Ammon's horn (tissue), 1 donor: ENCODE measurements at regions not wholly inside any gene's neighbourhood (a gene's known extent, or its start where the extent isn't known, plus 50 kb on each side); places are given as distances from the start of the nearest gene placed in this dataset.
"Not testable (repeated sequence)": the region's sequence is repeated elsewhere in the genome, so short reads cannot be mapped to it uniquely, and the experiment has no call there.

ENCODE experiments used
- DNase-seq: peaks from one replicate; pipeline ENCODE4 v3.0.0-alpha.2; 2016; ENCODE audit warnings: low spot score

DNA sequence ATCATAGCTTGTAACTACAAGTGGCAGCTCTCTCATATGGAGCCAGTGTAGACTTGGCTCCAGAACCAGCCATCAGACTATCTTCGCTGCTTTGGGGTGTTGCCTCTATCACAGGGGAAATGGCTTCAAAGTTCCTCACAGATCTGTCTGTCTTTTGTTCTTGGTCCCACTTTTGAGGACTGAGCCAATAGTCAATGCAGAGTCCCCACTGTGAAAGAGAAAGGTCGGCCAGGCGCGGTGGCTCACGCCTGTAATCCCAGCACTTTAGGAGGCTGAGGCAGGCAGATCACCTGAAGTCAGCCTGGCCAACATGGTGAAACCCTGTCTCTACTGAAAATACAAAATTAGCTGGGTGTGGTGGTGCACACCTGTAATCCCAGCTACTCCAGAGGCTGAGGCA, 86.9 kb upstream of the FZD7 start:
- not testable (repeated sequence) for DNase-seq

DNA sequence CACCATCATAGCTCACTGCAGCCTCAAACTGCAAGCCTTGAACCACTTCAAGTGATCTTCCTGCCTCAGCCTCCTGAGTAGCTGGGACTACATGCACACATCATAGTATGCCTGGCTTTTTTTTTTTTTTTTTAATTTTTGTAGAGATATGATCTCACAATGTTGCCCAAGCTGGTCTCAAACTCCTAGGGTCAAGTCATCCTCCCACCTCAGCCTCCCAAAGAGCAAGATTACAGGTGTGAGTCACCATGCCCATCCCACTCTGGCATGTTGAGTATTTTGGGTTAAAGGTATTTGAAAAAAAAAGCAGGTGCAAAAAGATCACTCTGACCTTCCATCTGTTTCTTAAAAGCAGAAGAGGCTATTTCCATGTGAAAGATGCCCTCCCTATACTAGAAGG, 86.4 kb upstream of the FZD7 start:
- DNase-seq, result no peak

DNA sequence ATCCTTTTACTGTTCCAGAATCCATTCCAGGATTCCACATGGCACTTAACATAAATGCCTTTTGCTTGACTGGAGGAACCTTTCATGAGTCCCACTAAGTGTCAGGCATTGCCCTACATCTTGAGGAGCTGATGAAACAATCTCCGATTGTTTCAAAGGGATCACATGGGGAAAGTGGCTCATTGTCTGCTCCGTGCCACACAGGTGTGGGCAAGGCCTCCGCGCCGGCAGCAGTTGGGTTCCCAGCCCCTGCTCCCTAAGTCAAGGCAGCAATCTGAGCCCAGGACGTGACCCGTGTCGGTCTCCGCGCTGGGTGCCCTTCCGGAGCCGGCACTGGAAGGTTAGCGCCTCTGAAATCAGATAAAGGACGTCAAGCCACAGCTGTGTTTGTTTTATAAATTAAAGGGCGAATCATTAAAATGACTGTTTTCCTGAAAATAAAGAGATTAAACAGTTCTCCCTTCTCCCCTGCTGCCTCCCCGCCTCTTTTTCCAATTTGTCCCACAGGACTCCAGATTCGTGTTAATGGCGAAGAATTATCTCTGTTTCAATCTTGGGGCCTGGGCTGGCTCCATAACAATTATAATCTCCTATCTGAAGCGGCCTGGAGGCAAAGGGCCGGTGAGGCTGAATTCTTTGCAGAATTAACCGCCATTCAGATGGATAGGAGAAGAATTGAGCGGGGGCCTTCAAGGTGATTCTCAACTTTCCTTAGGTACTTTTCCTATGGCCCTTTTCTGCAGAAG, 84.3 kb upstream of the FZD7 start:
- DNase-seq, result no peak

DNA sequence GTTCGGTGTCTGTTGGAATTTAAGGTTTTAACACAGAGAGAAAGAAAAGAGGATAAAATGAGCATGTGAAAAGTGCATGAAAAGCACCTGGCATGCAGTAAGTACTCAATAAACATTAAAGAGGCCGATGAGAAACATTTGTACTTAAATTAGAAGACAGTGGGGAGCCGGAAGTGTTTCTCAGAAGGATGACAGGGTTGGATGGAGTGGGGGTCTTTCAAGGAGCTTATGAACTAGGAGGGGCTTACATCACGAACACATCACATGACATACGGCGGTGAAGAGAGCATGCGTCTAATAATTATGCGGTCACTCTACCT, 83.8 kb upstream of the FZD7 start:
- DNase-seq, result no peak

GRCh38 chr2:201950606-201951005, 83.0 kb upstream of the FZD7 start:
- DNase-seq, result no peak

DNA sequence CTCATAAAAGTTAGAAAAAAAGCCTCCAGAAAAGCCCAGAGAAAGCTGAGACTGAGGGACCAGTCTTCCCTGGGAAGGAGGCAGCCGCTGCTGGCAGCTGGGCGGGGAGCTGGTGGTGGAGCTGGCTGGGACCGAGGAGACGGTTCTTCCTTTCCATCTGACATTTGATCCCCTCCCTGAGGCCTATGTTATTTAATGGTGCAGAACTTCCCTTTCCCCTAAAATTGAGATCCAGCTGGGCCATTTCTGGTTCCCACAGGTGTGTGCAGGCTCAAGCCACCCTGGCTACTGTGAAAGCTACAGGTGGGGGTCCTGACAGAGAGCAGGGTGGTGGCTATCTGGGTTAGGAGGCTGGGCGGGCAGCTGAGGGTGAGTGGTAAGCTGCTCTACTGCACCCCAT, 81.5 kb upstream of the FZD7 start:
- no peak for DNase-seq

DNA sequence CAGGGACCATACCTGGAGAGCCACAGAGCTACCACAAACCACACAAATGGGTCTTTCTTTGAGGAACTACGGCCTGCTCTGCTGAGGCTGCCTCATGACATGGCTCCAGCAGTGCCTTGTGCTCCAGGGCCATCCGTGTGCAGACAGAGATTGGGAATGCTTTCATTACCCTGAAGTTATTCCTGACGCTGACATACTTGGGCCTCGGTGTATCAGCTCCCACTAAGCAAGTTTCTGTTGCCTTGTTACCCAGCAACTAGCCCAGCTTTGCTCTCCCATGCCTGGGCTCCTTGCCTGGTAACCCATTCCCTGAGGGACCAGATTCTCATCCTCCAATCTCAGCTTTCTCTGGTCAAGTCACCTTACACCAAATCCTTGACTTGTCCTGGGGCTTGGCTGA, 80.3 kb upstream of the FZD7 start:
- DNase-seq, result no peak

DNA sequence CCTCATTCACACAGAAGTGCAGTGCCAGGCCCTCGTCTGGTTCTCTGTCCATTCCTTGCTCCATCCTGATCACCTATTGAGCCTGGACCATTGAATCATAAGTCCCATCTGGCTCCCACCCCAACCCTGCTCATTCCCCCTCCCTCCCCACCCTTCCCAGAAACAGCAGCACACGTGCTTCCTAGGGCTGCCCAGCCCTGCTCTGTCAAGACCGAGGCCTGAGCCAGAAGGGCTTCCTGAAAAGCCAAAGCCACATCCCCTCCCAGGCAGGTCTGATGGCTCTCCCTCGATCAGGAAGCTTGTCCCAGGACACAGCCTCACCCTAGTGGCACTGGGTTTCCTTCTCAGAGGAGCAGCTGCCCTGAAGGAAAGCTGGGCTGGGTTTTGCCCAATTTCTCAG, 79.8 kb upstream of the FZD7 start:
- no peak for DNase-seq

DNA sequence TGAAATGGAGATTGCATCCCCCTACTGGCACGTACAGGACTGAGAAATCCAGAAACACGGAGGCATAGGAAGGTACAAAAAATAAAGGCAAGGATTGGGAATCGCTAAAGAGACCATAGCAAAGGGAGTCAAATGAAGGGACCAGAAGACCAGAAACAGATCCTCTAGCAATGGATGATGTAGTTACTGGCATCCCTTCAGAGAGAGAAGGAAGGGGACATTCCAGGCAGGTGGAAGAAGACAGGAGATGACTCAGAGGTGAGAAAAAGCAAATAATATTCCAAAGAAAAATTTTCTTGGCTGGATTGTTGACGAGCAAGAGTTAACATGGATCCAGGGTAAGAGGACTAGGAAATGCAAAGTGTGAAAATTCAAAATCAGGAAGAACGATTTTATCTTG, 78.4 kb upstream of the FZD7 start:
- DNase-seq, result no peak

DNA sequence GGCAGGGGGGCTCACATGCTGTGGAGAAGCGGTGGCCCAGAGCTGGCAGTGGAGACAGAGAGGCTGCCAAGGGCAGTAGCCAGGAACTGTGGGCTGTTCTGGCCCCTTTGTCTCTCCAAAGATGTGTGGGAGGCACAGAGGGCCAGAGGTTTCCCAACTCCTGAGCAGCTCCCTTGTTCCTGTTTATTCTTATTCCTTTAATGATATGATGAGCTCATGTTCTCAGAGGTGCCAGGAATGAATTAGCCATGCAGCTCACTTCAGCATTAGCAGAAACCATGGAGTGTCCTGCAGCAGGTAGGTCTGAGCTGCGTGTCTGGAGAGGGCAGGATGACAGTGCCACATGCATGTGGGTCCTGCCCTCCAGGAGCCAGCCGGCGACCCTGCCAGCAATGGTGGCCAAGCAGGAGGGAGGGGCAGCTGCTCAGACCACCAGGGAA, 77.9 kb upstream of the FZD7 start:
- peak; percentile 38 for DNase-seq

- no peak for DNase-seq
Observed at GRCh38 chr2:201956361-201956760, 77.3 kb upstream of the FZD7 start.

DNA sequence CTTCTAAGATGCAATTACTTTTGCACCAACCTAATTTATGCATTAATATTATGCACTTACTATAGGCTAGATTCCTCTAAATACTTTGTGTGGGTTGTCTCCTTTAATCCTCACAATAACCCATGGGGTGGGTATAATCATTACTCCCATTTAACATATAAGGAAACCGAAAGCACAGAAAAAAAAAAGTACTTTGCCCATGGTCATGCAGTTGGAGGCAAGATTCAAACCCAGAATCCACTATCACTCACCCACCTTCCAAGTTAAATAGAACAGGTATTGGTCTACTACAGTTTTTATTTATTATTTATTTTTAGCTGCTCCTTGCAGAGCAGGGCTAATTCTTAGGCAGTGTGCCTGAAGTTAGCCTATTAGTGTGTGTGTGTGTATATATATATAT, 76.6 kb upstream of the FZD7 start:
- no peak for DNase-seq

GRCh38 chr2:201959198-201959597, 74.5 kb upstream of the FZD7 start:
- no peak for DNase-seq

GRCh38 chr2:201959626-201960025, 74.0 kb upstream of the FZD7 start:
- no peak for DNase-seq

DNA sequence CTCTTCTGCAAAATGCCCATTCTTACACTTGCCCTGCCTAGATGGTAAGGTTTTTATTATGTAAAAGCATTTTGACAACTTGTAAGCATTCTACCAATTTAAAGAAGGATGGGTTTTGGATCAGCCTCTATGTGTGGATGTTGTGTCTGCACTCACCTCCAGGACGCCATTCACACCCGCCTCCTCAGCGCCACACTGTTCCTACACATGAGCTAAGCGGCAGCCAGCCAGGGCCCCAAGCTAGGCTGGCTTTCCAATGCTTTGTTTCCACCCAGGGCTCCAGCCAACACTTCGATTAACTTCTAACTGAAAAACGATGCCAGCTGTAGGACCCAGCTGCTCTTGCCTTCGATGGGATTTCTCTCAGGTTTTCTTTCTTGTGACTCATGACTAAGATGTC, 73.3 kb upstream of the FZD7 start:
- no peak for DNase-seq

DNA sequence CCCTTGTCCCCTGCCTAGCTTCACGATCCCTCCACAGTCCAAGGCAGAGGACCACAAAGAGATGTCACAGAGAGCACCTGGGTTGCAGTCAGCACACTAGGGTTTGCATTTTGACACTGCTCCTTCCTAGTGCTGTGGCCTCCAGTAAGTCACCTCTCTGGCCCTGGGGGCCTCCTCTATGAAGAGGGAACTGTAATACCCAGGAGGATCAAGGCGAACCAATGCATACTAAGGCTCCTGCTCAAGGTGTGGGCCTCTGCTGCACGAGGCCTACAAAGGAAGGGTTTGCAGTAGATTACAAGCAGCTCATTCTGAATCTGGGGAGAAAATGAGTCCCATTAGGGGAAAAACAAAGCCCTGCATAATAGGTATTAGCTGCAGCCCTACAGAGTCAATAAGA, 72.3 kb upstream of the FZD7 start:
- no peak for DNase-seq

DNA sequence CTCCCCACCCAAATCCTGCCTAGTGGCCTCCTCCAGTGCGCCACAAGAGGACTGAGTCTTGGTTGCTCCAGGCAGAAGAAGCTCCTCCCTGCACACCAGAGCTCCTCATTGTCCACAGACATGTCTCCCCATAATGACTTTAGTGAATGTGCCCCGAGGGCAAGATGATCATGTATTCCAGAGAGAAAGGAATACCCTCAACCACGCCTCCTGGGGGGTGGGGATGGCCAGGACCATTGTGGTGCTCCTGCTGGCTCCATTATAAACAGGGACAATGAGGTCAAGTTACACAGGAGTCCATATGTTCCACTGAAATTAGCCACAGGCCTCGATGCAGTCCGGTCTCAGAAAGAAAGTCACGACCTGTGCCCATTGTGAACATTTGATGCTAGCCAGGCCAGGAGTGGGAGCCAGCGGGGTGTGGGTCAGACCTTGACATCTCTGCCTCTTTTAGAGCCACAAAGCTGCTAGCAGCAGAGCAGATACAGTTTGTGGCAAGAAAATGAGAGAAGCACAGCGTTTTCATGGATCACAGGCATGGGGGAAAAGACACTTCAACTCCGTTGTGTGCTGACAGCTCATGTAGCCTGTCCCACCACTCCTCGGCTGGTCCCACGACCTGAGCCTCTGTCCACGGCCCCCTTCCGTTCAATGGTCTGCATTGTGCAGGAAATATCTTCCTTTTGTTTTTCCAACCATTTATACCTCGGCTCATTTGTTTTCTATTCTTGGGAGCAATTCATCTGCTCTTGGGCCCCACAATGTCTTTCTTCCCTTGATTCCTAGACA, 70.7 kb upstream of the FZD7 start:
- no peak for DNase-seq

DNA sequence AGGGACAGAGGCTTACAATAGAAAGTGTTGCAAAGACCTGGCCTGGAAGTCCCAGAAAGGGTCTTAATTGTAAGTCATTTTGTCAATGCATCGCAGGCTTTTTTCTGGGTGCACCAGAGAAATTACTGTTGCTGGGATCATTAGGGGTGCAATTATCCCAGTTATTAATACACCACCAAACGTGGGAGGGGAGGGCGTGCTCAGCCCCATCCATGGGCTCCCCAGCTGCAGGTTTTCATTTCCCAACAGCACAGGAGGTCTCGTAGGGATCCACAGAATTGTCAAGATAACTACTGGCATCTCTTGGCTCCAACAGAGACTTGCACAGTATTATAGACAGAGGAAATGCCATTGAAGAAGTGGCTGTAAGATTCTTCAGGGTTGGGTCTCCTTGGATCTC, 69.6 kb upstream of the FZD7 start:
- no peak for DNase-seq

- no peak for DNase-seq
Observed at GRCh38 chr2:201964631-201965206, 68.9 kb upstream of the FZD7 start.

GRCh38 chr2:201965550-201965949, 68.1 kb upstream of the FZD7 start:
- no peak for DNase-seq

GRCh38 chr2:201966691-201967438, 66.8 kb upstream of the FZD7 start:
- no peak for DNase-seq

DNA sequence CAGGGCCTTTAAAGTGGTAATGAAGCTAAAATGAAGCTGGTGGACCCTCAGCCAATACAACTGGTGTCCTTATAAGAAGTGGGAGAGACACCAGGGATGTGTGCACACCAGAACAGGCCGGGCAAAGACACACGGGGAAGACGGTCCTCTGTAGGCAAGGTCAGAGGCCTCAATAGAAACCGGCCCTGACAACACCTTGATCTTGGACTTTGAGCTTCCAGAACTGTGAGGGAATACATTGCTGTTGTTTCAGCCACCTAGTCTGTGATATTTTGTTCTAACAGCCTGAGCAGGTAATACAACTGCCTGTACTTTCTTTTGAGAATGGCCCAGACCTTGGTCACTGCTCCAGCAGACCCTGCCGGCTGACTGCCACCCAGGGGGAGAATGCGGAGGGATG, 65.6 kb upstream of the FZD7 start:
- DNase-seq, result no peak

GRCh38 chr2:201968476-201968875, 65.2 kb upstream of the FZD7 start:
- DNase-seq, result no peak
